HCT116 (cell line): ENCODE measurements at regions not wholly inside any gene's neighbourhood (a gene's known extent, or its start where the extent isn't known, plus 50 kb on each side); places are given as distances from the start of the nearest gene placed in this dataset.

Source experiments
- ATAC-seq: fragments of 200-7000 bp; cut with Tn5 transposase; 2 replicates; pipeline ENCODE4 v1.9.1; 2020; ENCODE audit warnings: mild to moderate bottlenecking, moderate library complexity
- BruUV-seq: library from RNA; stranded (reverse); fragments of 400-500 nt; replicated peaks from 2 replicates; lab custom pipeline; 2021; lab: Mats Ljungman, UMichigan
- CTCF ChIA-PET: fragments of 300-600 bp; sonication (Branson Sonifier 250); formaldehyde crosslinking; loops from one replicate; lab custom pipeline; 2021; ENCODE audit warnings: antibody characterized with exemption; lab: Charles Lee
- POLR2A ChIA-PET: fragments of 300-600, 350-600 bp; sonication (Branson Sonifier 250); formaldehyde crosslinking; loops from one replicate; lab custom pipeline; 2021; ENCODE audit warnings: antibody characterized with exemption; lab: Charles Lee
- RAD21 ChIA-PET, 2 experiments: fragments of 300-600 bp; sonication (Branson Sonifier 250); formaldehyde crosslinking; loops; one replicate each; lab custom pipeline; 2023; ENCODE audit warnings: low total read pairs in 2 of 2; ENCODE audit not compliant: uncharacterized antibody in 2 of 2, unreplicated experiment in 2 of 2, low non-redundant PET in 1 of 2; lab: Charles Lee
- DNase-seq: peaks from one replicate; pipeline ENCODE4 v3.0.0-alpha.2; 2010; ENCODE audit warnings: low read depth, low spot score
- H2AFZ ChIP-seq: fragments of 200-600 bp; shearing (Covaris generic), sonication (generic); 2 replicates; pipeline ENCODE4 v1.6.1; 2017; ENCODE audit warnings: low read depth, mixed run types, mixed read lengths, antibody characterized with exemption, low read length; ENCODE audit not compliant: poor library complexity, severe bottlenecking
- H3K27ac ChIP-seq: 2 replicates; pipeline ENCODE4 v1.5.1; 2012; ENCODE audit warnings: low read depth, low read length
- H3K27me3 ChIP-seq: fragments of 200-600 bp; sonication (generic); 2 replicates; pipeline ENCODE4 v1.6.1; 2016; ENCODE audit warnings: mixed run types, low read length, mixed read lengths; ENCODE audit not compliant: insufficient read depth
- H3K36me3 ChIP-seq, 2 experiments: fragments of 200-500 bp in 1 of 2; fragments of 200-600 bp in 1 of 2; sonication (Bioruptor generic) in 1 of 2; sonication (generic) in 1 of 2; 2 replicates each; pipeline versions ENCODE4 v1.5.1 to v1.6.1; 2014 to 2016; ENCODE audit warnings: low read length in 2 of 2, inconsistent platforms in 1 of 2, mixed read lengths in 1 of 2, mixed run types in 1 of 2; ENCODE audit not compliant: insufficient read depth in 2 of 2, control insufficient read depth in 1 of 2
- H3K4me1 ChIP-seq, 2 experiments: fragments of 200-600 bp in 1 of 2; sonication (generic) in 1 of 2; 2 replicates each; pipeline versions ENCODE4 v1.5.1 to v1.6.1; 2012 to 2017; ENCODE audit warnings: low read length in 2 of 2, inconsistent platforms in 1 of 2, mild to moderate bottlenecking in 1 of 2, mixed read lengths in 1 of 2, mixed run types in 1 of 2, moderate library complexity in 1 of 2; ENCODE audit not compliant: insufficient read depth in 2 of 2, control insufficient read depth in 1 of 2
- H3K4me2 ChIP-seq: fragments of 200-600 bp; sonication (generic); 2 replicates; pipeline ENCODE4 v1.6.1; 2017; ENCODE audit warnings: mixed run types, low read length, mixed read lengths
- H3K4me3 ChIP-seq, 2 experiments: fragments of 200-600 bp in 1 of 2; sonication (generic) in 1 of 2; replicated peaks in 1 of 2; 2 replicates each; pipeline ENCODE4 v1.5.1; 2011 to 2016; ENCODE audit warnings: low read length in 2 of 2, control low read depth in 1 of 2, low read depth in 1 of 2, mild to moderate bottlenecking in 1 of 2, mixed read lengths in 1 of 2, mixed run types in 1 of 2
- H3K79me2 ChIP-seq: fragments of 200-600 bp; sonication (generic); 2 replicates; pipeline ENCODE4 v1.6.1; 2017; ENCODE audit warnings: mild to moderate bottlenecking, mixed run types, low read length, moderate library complexity, mixed read lengths; ENCODE audit not compliant: insufficient read depth
- H3K9ac ChIP-seq: fragments of 200-600 bp; sonication (generic); 2 replicates; pipeline ENCODE4 v1.6.1; 2016; ENCODE audit warnings: low read length, mixed read lengths
- H3K9me2 ChIP-seq: fragments of 200-600 bp; sonication (generic), shearing (Covaris generic); 2 replicates; pipeline ENCODE4 v1.6.1; 2017; ENCODE audit warnings: mixed run types, mild to moderate bottlenecking, moderate library complexity; ENCODE audit not compliant: insufficient read depth
- H3K9me3 ChIP-seq, 2 experiments: fragments of 200-500 bp in 1 of 2; fragments of 200-600 bp in 1 of 2; sonication (Bioruptor generic) in 1 of 2; sonication (generic) in 1 of 2; 2 replicates each; pipeline ENCODE4 v1.6.1; 2014 to 2017; ENCODE audit warnings: low read length in 2 of 2, mixed read lengths in 2 of 2, inconsistent platforms in 1 of 2, low read depth in 1 of 2, mild to moderate bottlenecking in 1 of 2, mixed run types in 1 of 2, moderate library complexity in 1 of 2; ENCODE audit not compliant: control insufficient read depth in 1 of 2, insufficient read depth in 1 of 2
- H4K20me1 ChIP-seq: fragments of 200-600 bp; sonication (generic), shearing (Covaris generic); 2 replicates; pipeline ENCODE4 v1.6.1; 2017; ENCODE audit warnings: mixed run types, mild to moderate bottlenecking, moderate library complexity; ENCODE audit not compliant: insufficient read depth
- CBX3 ChIP-seq: IDR thresholded peaks from 2 replicates; pipeline ENCODE4 v1.6.1; 2012; ENCODE audit warnings: low read depth
- CEBPB ChIP-seq: IDR thresholded peaks from 2 replicates; pipeline ENCODE4 v1.6.1; 2012; ENCODE audit warnings: low read depth
- CTCF ChIP-seq, 3 experiments: fragments of 200-600 bp in 1 of 3; sonication (generic) in 1 of 3; IDR thresholded peaks in 2 of 3; conservative IDR thresholded peaks in 1 of 3; 2 replicates each; pipeline ENCODE4 v1.5.1; 2012 to 2017; ENCODE audit warnings: low read depth in 2 of 3, low read length in 2 of 3, antibody characterized with exemption in 1 of 3, borderline replicate concordance in 1 of 3, control low read depth in 1 of 3, mild to moderate bottlenecking in 1 of 3, mixed read lengths in 1 of 3, mixed run types in 1 of 3, moderate library complexity in 1 of 3; ENCODE audit not compliant: insufficient read depth in 1 of 3
- EGR1 ChIP-seq: IDR thresholded peaks from 2 replicates; pipeline ENCODE4 v1.6.1; 2012; ENCODE audit warnings: low read depth
- ELF1 ChIP-seq: IDR thresholded peaks from 2 replicates; pipeline ENCODE4 v1.6.1; 2012; ENCODE audit warnings: low read depth, borderline replicate concordance
- EZH2 ChIP-seq: fragments of 200-600 bp; sonication (generic); IDR thresholded peaks from 2 replicates; pipeline ENCODE4 v1.6.1; 2017; ENCODE audit warnings: antibody characterized with exemption, mixed run types
- EZH2phosphoT487 ChIP-seq: fragments of 200-600 bp; IDR thresholded peaks from 2 replicates; pipeline ENCODE4 v1.6.1; 2018; ENCODE audit warnings: antibody characterized with exemption, borderline replicate concordance
- FOSL1 ChIP-seq: IDR thresholded peaks from 2 replicates; pipeline ENCODE4 v1.6.1; 2012; ENCODE audit warnings: low read depth
- MAX ChIP-seq: IDR thresholded peaks from 2 replicates; pipeline ENCODE4 v1.6.1; 2012
- POLR2AphosphoS5 ChIP-seq: IDR thresholded peaks from 2 replicates; pipeline ENCODE4 v1.6.1; 2011; ENCODE audit warnings: mild to moderate bottlenecking, low read depth, low read length, moderate library complexity
- SP1 ChIP-seq: IDR thresholded peaks from 2 replicates; pipeline ENCODE4 v1.6.1; 2012; ENCODE audit warnings: low read depth
- TCF7L2 ChIP-seq: IDR thresholded peaks from 2 replicates; pipeline ENCODE4 v1.7.0; 2011; ENCODE audit warnings: borderline replicate concordance, inconsistent platforms; ENCODE audit not compliant: insufficient read depth, insufficient read length; ENCODE audit errors: extremely low read depth
- intact Hi-C: fragments of 100-400 bp; cut with micrococcal nuclease; formaldehyde crosslinking; loops from 2 replicates; pipeline ENCODE4 v1.10.0; 2022
- TF ChIP-seq, protein P1 (sequence below): IDR thresholded peaks from 2 replicates; pipeline ENCODE4 v1.6.1; 2012

GRCh38 chr1:2935751-2936390 lies 85.4 kb upstream of the ACTRT2 start:
- Histone ChIP-seq H3K27ac (no peak overlapping the region), H3K9ac (no peak overlapping the region), H3K4me3 (no peak overlapping the region), H3K9me3 (peaks cover under 1 to 5% of the 10 kb centered on the region in 2 experiments; a peak in 1 of 4 replicates), H3K79me2 (no peaks in the 10 kb centered on the region), H3K4me1 (no peaks in the 10 kb centered on the region), H3K9me2 (no peaks in the 10 kb centered on the region), H2AFZ (no peak overlapping the region), H3K4me2 (no peak overlapping the region), H4K20me1 (no peaks in the 10 kb centered on the region), H3K27me3 (no peaks in the 10 kb centered on the region), H3K36me3 (no peaks in the 10 kb centered on the region)
- CTCF ChIA-PET: no interaction called here
- DNase-seq (no peak), ATAC-seq (no peak)
- TF ChIP-seq ELF1: no peak
- TF ChIP-seq EGR1: no peak
- TF ChIP-seq MAX: no peak
- no peak for TF ChIP-seq EZH2phosphoT487
- TF ChIP-seq, protein P1, sequence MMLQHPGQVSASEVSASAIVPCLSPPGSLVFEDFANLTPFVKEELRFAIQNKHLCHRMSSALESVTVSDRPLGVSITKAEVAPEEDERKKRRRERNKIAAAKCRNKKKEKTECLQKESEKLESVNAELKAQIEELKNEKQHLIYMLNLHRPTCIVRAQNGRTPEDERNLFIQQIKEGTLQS: no peak
- no peak for TF ChIP-seq TCF7L2
- no peak for TF ChIP-seq CEBPB
- TF ChIP-seq EZH2: no peak
- TF ChIP-seq FOSL1: no peak
- no peak for TF ChIP-seq POLR2AphosphoS5
- no peak for TF ChIP-seq CBX3
- no peak for TF ChIP-seq CTCF (IDR thresholded peaks at IDR 0.05 in 2 of 3, conservative IDR thresholded peaks at IDR 0.05 in 1 of 3; ENCODE audit: borderline replicate concordance in 1 of 3, insufficient read depth in 1 of 3, low read depth in 2 of 3, low read length in 2 of 3)
- no peak for TF ChIP-seq SP1
- POLR2A ChIA-PET: no interaction called here
- intact Hi-C loops: no loop called here
- RAD21 ChIA-PET: no interaction called here
- no TSS peak for BruUV-seq
